B cell (primary cell): ENCODE measurements at regions not wholly inside any gene's neighbourhood (a gene's known extent, or its start where the extent isn't known, plus 50 kb on each side); places are given as distances from the start of the nearest gene placed in this dataset.

Experiments
- EZH2 ChIP-seq: IDR thresholded peaks from 2 replicates; pipeline ENCODE4 v1.6.1; 2012; ENCODE audit warnings: borderline replicate concordance, low read depth, mild to moderate bottlenecking, moderate library complexity, low read length; ENCODE audit not compliant: insufficient read depth, poor library complexity, severe bottlenecking
- TF ChIP-seq, protein P1 (sequence below): fragments of 200-600 bp; IDR thresholded peaks from one replicate; pipeline ENCODE4 v1.8.0; 2022; ENCODE audit warnings: antibody characterized with exemption, mild to moderate bottlenecking

DNA sequence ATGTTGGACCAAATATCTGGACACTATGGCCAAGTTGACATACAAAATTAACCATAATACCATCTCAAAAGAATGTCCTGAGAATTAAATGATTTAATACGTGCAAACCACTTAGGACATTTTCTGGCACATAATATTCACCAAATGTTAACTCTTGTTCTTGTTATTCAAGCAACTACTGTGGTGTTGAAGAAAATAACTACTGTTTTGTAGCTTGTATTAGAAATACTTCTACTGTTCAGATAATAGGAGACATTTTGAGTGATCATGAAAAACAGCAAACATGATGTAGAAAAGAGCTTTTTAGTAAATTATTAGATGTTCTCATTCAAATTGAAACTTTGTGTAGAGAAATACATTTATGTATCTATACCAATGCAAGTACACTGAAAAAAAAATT is 140.7 kb upstream of the SMIM31 start:
- TF ChIP-seq, protein P1, sequence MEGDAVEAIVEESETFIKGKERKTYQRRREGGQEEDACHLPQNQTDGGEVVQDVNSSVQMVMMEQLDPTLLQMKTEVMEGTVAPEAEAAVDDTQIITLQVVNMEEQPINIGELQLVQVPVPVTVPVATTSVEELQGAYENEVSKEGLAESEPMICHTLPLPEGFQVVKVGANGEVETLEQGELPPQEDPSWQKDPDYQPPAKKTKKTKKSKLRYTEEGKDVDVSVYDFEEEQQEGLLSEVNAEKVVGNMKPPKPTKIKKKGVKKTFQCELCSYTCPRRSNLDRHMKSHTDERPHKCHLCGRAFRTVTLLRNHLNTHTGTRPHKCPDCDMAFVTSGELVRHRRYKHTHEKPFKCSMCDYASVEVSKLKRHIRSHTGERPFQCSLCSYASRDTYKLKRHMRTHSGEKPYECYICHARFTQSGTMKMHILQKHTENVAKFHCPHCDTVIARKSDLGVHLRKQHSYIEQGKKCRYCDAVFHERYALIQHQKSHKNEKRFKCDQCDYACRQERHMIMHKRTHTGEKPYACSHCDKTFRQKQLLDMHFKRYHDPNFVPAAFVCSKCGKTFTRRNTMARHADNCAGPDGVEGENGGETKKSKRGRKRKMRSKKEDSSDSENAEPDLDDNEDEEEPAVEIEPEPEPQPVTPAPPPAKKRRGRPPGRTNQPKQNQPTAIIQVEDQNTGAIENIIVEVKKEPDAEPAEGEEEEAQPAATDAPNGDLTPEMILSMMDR, result no peak
- TF ChIP-seq EZH2, result no peak
